ENCODE measurements at regions not wholly inside any gene's neighbourhood (a gene's known extent, or its start where the extent isn't known, plus 50 kb on each side); places are given as distances from the start of the nearest gene placed in this dataset.

DNA sequence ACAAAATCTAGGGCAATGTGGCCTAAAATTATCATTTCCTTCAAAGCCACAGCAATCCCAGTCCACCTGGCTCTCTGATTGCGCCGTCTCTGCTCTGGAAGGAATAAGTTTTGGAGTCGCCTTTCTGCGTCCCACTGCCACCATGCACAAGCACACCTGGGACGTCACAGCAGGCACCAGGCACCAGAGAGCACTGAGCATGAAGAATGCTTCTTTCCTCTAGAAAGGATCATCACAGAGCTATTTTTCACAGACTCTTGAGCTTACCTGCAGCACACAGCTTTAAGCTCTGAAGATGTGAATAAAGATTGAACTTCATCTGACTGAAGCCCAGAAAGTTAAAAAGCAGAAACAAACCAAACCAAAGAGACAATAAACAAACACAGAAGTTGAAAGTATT lies 170.0 kb upstream of the PPARGC1A start:
- TF ChIP-seq EZH2phosphoT487 (IDR thresholded peaks at IDR 0.05; ENCODE audit: borderline replicate concordance) = no peak
- TF ChIP-seq, protein P1, sequence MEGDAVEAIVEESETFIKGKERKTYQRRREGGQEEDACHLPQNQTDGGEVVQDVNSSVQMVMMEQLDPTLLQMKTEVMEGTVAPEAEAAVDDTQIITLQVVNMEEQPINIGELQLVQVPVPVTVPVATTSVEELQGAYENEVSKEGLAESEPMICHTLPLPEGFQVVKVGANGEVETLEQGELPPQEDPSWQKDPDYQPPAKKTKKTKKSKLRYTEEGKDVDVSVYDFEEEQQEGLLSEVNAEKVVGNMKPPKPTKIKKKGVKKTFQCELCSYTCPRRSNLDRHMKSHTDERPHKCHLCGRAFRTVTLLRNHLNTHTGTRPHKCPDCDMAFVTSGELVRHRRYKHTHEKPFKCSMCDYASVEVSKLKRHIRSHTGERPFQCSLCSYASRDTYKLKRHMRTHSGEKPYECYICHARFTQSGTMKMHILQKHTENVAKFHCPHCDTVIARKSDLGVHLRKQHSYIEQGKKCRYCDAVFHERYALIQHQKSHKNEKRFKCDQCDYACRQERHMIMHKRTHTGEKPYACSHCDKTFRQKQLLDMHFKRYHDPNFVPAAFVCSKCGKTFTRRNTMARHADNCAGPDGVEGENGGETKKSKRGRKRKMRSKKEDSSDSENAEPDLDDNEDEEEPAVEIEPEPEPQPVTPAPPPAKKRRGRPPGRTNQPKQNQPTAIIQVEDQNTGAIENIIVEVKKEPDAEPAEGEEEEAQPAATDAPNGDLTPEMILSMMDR (conservative IDR thresholded peaks at IDR 0.05; ENCODE audit: low read length) = no peak
- H3K9ac ChIP-seq (ENCODE audit: low read depth, low read length, poor library complexity, severe bottlenecking) = no peak overlapping the region
- H3K4me3 ChIP-seq (ENCODE audit: low read length, poor library complexity, severe bottlenecking) = no peak overlapping the region
- H3K9me2 ChIP-seq (replicated peaks; ENCODE audit: low read depth, low read length) = no peaks in the 10 kb centered on the region
- no peaks in the 10 kb centered on the region for H4K20me1 ChIP-seq (ENCODE audit: insufficient read depth, low read length, poor library complexity, severe bottlenecking)
- H2AFZ ChIP-seq (ENCODE audit: low read length) = no peak overlapping the region
- H3K36me3 ChIP-seq (ENCODE audit: insufficient read depth, low read length) = no peaks in the 10 kb centered on the region
- no peaks in the 10 kb centered on the region for H3K4me1 ChIP-seq (ENCODE audit: insufficient read depth, low read length, poor library complexity, severe bottlenecking)
- no peaks in the 10 kb centered on the region for H3K27me3 ChIP-seq (ENCODE audit: insufficient read depth, low read length, poor library complexity, severe bottlenecking)
- no peaks in the 10 kb centered on the region for H3K79me2 ChIP-seq (ENCODE audit: insufficient read depth, low read length)
- no peak overlapping the region for H3K4me2 ChIP-seq (ENCODE audit: low read depth, low read length, poor library complexity, severe bottlenecking)
- 0 out of 2 replicates have a peak, but pooled peaks cover 3% of the 10 kb centered on the region for H3K9me3 ChIP-seq (ENCODE audit: insufficient read depth, low read depth, low read length)
- no peaks in the 10 kb centered on the region for H3F3A ChIP-seq (ENCODE audit: low read depth)

DNA sequence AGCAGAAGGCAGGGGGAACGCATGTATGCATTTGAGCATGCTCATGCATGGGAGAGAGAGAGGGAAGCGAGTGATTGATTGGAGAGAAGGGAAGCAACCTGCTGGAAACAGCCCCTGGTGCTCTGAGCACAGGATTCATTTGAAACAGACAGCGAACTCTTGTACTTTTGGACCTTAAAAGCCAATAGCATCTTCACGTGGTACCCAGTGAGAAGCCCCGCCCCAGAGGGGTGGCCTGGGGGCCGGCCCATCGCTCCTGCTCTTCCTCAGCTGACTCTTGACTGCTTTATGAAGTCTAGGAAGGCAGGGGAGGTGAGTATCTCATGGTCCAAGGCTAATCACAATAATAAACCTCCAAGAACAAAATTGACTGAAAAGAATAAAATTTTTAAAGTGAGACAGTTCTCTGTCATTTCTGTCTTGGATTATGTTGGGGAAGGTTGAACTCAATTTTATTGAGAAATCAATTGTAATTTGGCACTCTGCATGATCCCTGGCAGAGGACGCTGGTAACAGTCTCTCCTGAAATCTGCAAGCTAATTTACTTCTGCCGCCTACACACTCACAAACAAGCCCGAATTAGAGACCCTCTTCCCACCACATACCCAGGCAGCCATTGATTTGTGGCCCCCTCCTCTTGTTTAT lies 168.2 kb upstream of the PPARGC1A start:
- no peak overlapping the region for H2AFZ ChIP-seq (ENCODE audit: low read length)
- H3K9me2 ChIP-seq (replicated peaks; ENCODE audit: low read depth, low read length) = no peaks in the 10 kb centered on the region
- TF ChIP-seq EZH2phosphoT487 (IDR thresholded peaks at IDR 0.05; ENCODE audit: borderline replicate concordance) = no peak
- TF ChIP-seq, protein P1 (conservative IDR thresholded peaks at IDR 0.05; ENCODE audit: low read length) = no peak
- H4K20me1 ChIP-seq (ENCODE audit: insufficient read depth, low read length, poor library complexity, severe bottlenecking) = no peaks in the 10 kb centered on the region
- H3K9ac ChIP-seq (ENCODE audit: low read depth, low read length, poor library complexity, severe bottlenecking) = no peak overlapping the region
- H3K27me3 ChIP-seq (ENCODE audit: insufficient read depth, low read length, poor library complexity, severe bottlenecking) = no peaks in the 10 kb centered on the region
- H3K4me3 ChIP-seq (ENCODE audit: low read length, poor library complexity, severe bottlenecking) = no peak overlapping the region
- H3K9me3 ChIP-seq (ENCODE audit: insufficient read depth, low read depth, low read length) = 0 out of 2 replicates have a peak, but pooled peaks cover 3% of the 10 kb centered on the region
- no peaks in the 10 kb centered on the region for H3K4me1 ChIP-seq (ENCODE audit: insufficient read depth, low read length, poor library complexity, severe bottlenecking)
- no peaks in the 10 kb centered on the region for H3K36me3 ChIP-seq (ENCODE audit: insufficient read depth, low read length)
- no peak overlapping the region for H3K4me2 ChIP-seq (ENCODE audit: low read depth, low read length, poor library complexity, severe bottlenecking)
- no peaks in the 10 kb centered on the region for H3K79me2 ChIP-seq (ENCODE audit: insufficient read depth, low read length)
- H3F3A ChIP-seq (ENCODE audit: low read depth) = no peaks in the 10 kb centered on the region

DNA sequence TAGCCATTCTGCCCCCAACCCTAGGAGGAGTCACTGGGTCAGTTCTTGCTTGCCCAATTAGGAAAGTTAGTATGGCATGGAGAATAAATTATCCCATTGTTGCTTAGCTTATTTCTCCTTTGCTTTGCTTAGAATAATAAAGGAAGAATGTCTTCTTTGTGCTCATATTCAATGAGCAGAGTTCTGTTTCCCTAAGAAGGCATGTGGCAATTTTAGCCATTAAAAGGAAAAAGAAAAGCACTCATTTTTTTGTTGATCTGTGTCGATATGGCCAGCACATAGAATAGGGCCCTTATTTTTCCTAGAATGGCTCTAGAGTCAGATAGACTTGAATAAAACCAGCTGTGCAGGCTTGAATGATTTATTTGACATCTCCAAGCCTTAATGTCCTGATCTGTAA lies 166.4 kb upstream of the PPARGC1A start:
- no peak overlapping the region for H3K4me3 ChIP-seq (ENCODE audit: low read length, poor library complexity, severe bottlenecking)
- no peaks in the 10 kb centered on the region for H4K20me1 ChIP-seq (ENCODE audit: insufficient read depth, low read length, poor library complexity, severe bottlenecking)
- no peak overlapping the region for H2AFZ ChIP-seq (ENCODE audit: low read length)
- H3K9me2 ChIP-seq (replicated peaks; ENCODE audit: low read depth, low read length) = no peaks in the 10 kb centered on the region
- no peaks in the 10 kb centered on the region for H3K27me3 ChIP-seq (ENCODE audit: insufficient read depth, low read length, poor library complexity, severe bottlenecking)
- H3K4me1 ChIP-seq (ENCODE audit: insufficient read depth, low read length, poor library complexity, severe bottlenecking) = no peaks in the 10 kb centered on the region
- TF ChIP-seq EZH2phosphoT487 (IDR thresholded peaks at IDR 0.05; ENCODE audit: borderline replicate concordance) = no peak
- TF ChIP-seq, protein P1 (conservative IDR thresholded peaks at IDR 0.05; ENCODE audit: low read length) = no peak
- no peaks in the 10 kb centered on the region for H3K36me3 ChIP-seq (ENCODE audit: insufficient read depth, low read length)
- no peaks in the 10 kb centered on the region for H3F3A ChIP-seq (ENCODE audit: low read depth)
- H3K9ac ChIP-seq (ENCODE audit: low read depth, low read length, poor library complexity, severe bottlenecking) = no peak overlapping the region
- H3K4me2 ChIP-seq (ENCODE audit: low read depth, low read length, poor library complexity, severe bottlenecking) = no peak overlapping the region
- 0 out of 2 replicates have a peak, but pooled peaks cover 3% of the 10 kb centered on the region for H3K9me3 ChIP-seq (ENCODE audit: insufficient read depth, low read depth, low read length)
- H3K79me2 ChIP-seq (ENCODE audit: insufficient read depth, low read length) = no peaks in the 10 kb centered on the region
